HEK293T (cell line): ENCODE measurements at regions not wholly inside any gene's neighbourhood (a gene's known extent, or its start where the extent isn't known, plus 50 kb on each side); places are given as distances from the start of the nearest gene placed in this dataset.
"Not testable (repeated sequence)": the region's sequence is repeated elsewhere in the genome, so short reads cannot be mapped to it uniquely, and the experiment has no call there.

ENCODE experiments used
- BHLHE40 ChIP-seq: fragments of 450-650 bp; IDR thresholded peaks from 2 replicates; pipeline ENCODE4 v1.6.1; 2016; ENCODE audit warnings: mild to moderate bottlenecking, moderate library complexity, borderline replicate concordance
- FOXA1 ChIP-seq: fragments of 450-650 bp; IDR thresholded peaks from 2 replicates; pipeline ENCODE4 v1.6.1; 2016; ENCODE audit warnings: mild to moderate bottlenecking
- FOXK2 ChIP-seq: fragments of 450-650 bp; IDR thresholded peaks from 2 replicates; pipeline ENCODE4 v1.6.1; 2016; ENCODE audit warnings: mild to moderate bottlenecking
- HDGF ChIP-seq: fragments of 450-650 bp; IDR thresholded peaks from 2 replicates; pipeline ENCODE4 v1.6.1; 2017; ENCODE audit warnings: antibody characterized with exemption, borderline replicate concordance
- SUZ12 ChIP-seq: fragments of 450-650 bp; IDR thresholded peaks from 2 replicates; pipeline ENCODE4 v1.6.1; 2016; ENCODE audit warnings: mild to moderate bottlenecking
- TARDBP ChIP-seq: fragments of 450-650 bp; IDR thresholded peaks from 2 replicates; pipeline ENCODE4 v1.6.1; 2016
- ZNF384 ChIP-seq: fragments of 450-650 bp; IDR thresholded peaks from 2 replicates; pipeline ENCODE4 v1.6.1; 2016

- TF ChIP-seq BHLHE40, FOXA1, SUZ12, TARDBP, FOXK2, ZNF384, HDGF: not testable (repeated sequence)
Measured at GRCh38 chr2:47697681-47698435, 85.1 kb upstream of the MSH6 start.
